Keratinocyte (primary cell): ENCODE measurements at regions not wholly inside any gene's neighbourhood (a gene's known extent, or its start where the extent isn't known, plus 50 kb on each side); places are given as distances from the start of the nearest gene placed in this dataset.

Experiments used
- DNase-seq: peaks from one replicate; pipeline ENCODE4 v3.0.0-alpha.2; 2011; ENCODE audit warnings: low read depth, missing footprints, low spot score
- FAIRE-seq: peaks from 2 replicates; lab custom pipeline; 2011; peaks lifted over from hg19 to GRCh38; lab: Jason Lieb, UNC
- H2AFZ ChIP-seq: 2 replicates; pipeline ENCODE4 v1.6.0; 2012; ENCODE audit warnings: low read length, control low read depth, inconsistent platforms; ENCODE audit not compliant: control insufficient read depth
- H3K27ac ChIP-seq: 2 replicates; pipeline ENCODE4 v1.5.1; 2011; ENCODE audit warnings: low read length; ENCODE audit not compliant: control insufficient read depth, insufficient read depth
- H3K27me3 ChIP-seq: 3 replicates; pipeline ENCODE4 v1.6.0; 2011; ENCODE audit warnings: low read length; ENCODE audit not compliant: control insufficient read depth, insufficient read depth; ENCODE audit errors: extremely low read depth
- H3K36me3 ChIP-seq, 2 experiments: 2 replicates in 1 of 2; 3 replicates in 1 of 2; pipeline ENCODE4 v1.5.1; 2011; ENCODE audit warnings: low read length in 2 of 2, mild to moderate bottlenecking in 1 of 2; ENCODE audit not compliant: control insufficient read depth in 2 of 2, insufficient read depth in 2 of 2; ENCODE audit errors: extremely low read depth in 1 of 2
- H3K4me1 ChIP-seq: 3 replicates; pipeline ENCODE4 v1.5.1; 2011; ENCODE audit warnings: low read length; ENCODE audit not compliant: control insufficient read depth, insufficient read depth; ENCODE audit errors: extremely low read depth
- H3K4me2 ChIP-seq: 3 replicates; pipeline ENCODE4 v1.6.0; 2011; ENCODE audit warnings: low read depth, low read length; ENCODE audit not compliant: control insufficient read depth, insufficient read depth; ENCODE audit errors: extremely low read depth
- H3K4me3 ChIP-seq, 3 experiments: fragments of 200-600 bp in 1 of 3; sonication (generic) in 1 of 3; 2 replicates in 2 of 3; 3 replicates in 1 of 3; pipeline ENCODE4 v1.5.1; 2011 to 2016; ENCODE audit warnings: low read length in 3 of 3, mild to moderate bottlenecking in 3 of 3, control low read depth in 2 of 3, inconsistent platforms in 1 of 3, low read depth in 1 of 3, mixed read lengths in 1 of 3, mixed run types in 1 of 3, moderate library complexity in 1 of 3; ENCODE audit not compliant: control insufficient read depth in 2 of 3, insufficient read depth in 2 of 3; ENCODE audit errors: extremely low read depth in 1 of 3
- H3K79me2 ChIP-seq: 2 replicates; pipeline ENCODE4 v1.6.0; 2012; ENCODE audit warnings: low read length; ENCODE audit not compliant: control insufficient read depth, insufficient read depth
- H3K9ac ChIP-seq: 3 replicates; pipeline ENCODE4 v1.6.0; 2011; ENCODE audit warnings: low read length; ENCODE audit not compliant: control insufficient read depth, insufficient read depth; ENCODE audit errors: extremely low read depth
- H3K9me1 ChIP-seq: 3 replicates; pipeline ENCODE4 v1.6.0; 2011; ENCODE audit warnings: low read length; ENCODE audit not compliant: control insufficient read depth, insufficient read depth; ENCODE audit errors: extremely low read depth
- H3K9me3 ChIP-seq: 2 replicates; pipeline ENCODE4 v1.5.1; 2012; ENCODE audit warnings: low read depth, low read length; ENCODE audit not compliant: control insufficient read depth
- H4K20me1 ChIP-seq: 3 replicates; pipeline ENCODE4 v1.6.0; 2011; ENCODE audit warnings: low read length; ENCODE audit not compliant: control insufficient read depth, insufficient read depth; ENCODE audit errors: extremely low read depth
- CTCF ChIP-seq, 3 experiments: IDR thresholded peaks in 1 of 3; conservative IDR thresholded peaks in 1 of 3; optimal IDR thresholded peaks in 1 of 3; 2 replicates in 2 of 3; 3 replicates in 1 of 3; pipeline versions ENCODE3 to v1.5.1; 2011; ENCODE audit warnings: low read length in 3 of 3, mild to moderate bottlenecking in 3 of 3, moderate library complexity in 2 of 3, control low read depth in 1 of 3, inconsistent platforms in 1 of 3; ENCODE audit not compliant: insufficient read depth in 2 of 3; ENCODE audit errors: extremely low read depth in 1 of 3
- EZH2 ChIP-seq: IDR thresholded peaks from one replicate; pipeline ENCODE4 v1.6.1; 2012; ENCODE audit warnings: inconsistent platforms, mild to moderate bottlenecking, low read length, moderate library complexity
- dilution Hi-C: fragments of 300-500 bp; cut with MboI; formaldehyde crosslinking; loops from one replicate; pipeline ENCODE4 v1.7.0; 2020; ENCODE audit warnings: low sequenced_read_pairs; ENCODE audit not compliant: extremely low pct_ligation_motif_present

GRCh38 chr5:88480245-88480644, 211.6 kb upstream of the TMEM161B start:
- Histone ChIP-seq H2AFZ (no peak overlapping the region), H3K36me3 (no peaks in the 10 kb centered on the region), H3K27me3 (no peaks in the 10 kb centered on the region), H4K20me1 (no peaks in the 10 kb centered on the region), H3K79me2 (no peaks in the 10 kb centered on the region), H3K4me3 (no peak overlapping the region), H3K4me2 (no peak overlapping the region), H3K4me1 (no peaks in the 10 kb centered on the region), H3K27ac (no peak overlapping the region), H3K9ac (no peak overlapping the region), H3K9me3 (no peaks in the 10 kb centered on the region), H3K9me1 (no peaks in the 10 kb centered on the region)
- FAIRE-seq = no peak
- dilution Hi-C loops = no loop called here
- no peak for TF ChIP-seq CTCF (optimal IDR thresholded peaks at IDR 0.05 in 1 of 3, IDR thresholded peaks at IDR 0.05 in 1 of 3, conservative IDR thresholded peaks at IDR 0.05 in 1 of 3; ENCODE audit: extremely low read depth in 1 of 3, insufficient read depth in 2 of 3, low read length in 3 of 3)
- DNase-seq = no peak

GRCh38 chr5:88474574-88474973, 205.9 kb upstream of the TMEM161B start:
- Histone ChIP-seq H3K79me2 (no peaks in the 10 kb centered on the region), H3K9me3 (no peaks in the 10 kb centered on the region), H3K27ac (no peak overlapping the region), H3K36me3 (no peaks in the 10 kb centered on the region), H2AFZ (no peak overlapping the region), H3K4me3 (no peak overlapping the region), H3K4me2 (no peak overlapping the region), H3K27me3 (no peaks in the 10 kb centered on the region), H3K9ac (no peak overlapping the region), H4K20me1 (no peaks in the 10 kb centered on the region), H3K4me1 (no peaks in the 10 kb centered on the region), H3K9me1 (no peaks in the 10 kb centered on the region)
- no peak for FAIRE-seq
- dilution Hi-C loops = no loop called here
- DNase-seq = no peak
- TF ChIP-seq CTCF (optimal IDR thresholded peaks at IDR 0.05 in 1 of 3, IDR thresholded peaks at IDR 0.05 in 1 of 3, conservative IDR thresholded peaks at IDR 0.05 in 1 of 3; ENCODE audit: extremely low read depth in 1 of 3, insufficient read depth in 2 of 3, low read length in 3 of 3) = no peak
- TF ChIP-seq EZH2 = no peak
